H54 (cell line): ENCODE measurements at regions not wholly inside any gene's neighbourhood (a gene's known extent, or its start where the extent isn't known, plus 50 kb on each side); places are given as distances from the start of the nearest gene placed in this dataset.

Experiments
- DNase-seq: peaks from one replicate; pipeline ENCODE4 v3.0.0; 2011; ENCODE audit warnings: low spot score, mixed read lengths; ENCODE audit not compliant: insufficient read length
- FAIRE-seq: peaks from 3 replicates; lab custom pipeline; 2011; peaks lifted over from hg19 to GRCh38; lab: Jason Lieb, UNC
- POLR2A ChIP-seq: IDR thresholded peaks from 2 replicates; pipeline ENCODE4 v1.6.1; 2011; ENCODE audit warnings: low read depth, mild to moderate bottlenecking, low read length

DNA sequence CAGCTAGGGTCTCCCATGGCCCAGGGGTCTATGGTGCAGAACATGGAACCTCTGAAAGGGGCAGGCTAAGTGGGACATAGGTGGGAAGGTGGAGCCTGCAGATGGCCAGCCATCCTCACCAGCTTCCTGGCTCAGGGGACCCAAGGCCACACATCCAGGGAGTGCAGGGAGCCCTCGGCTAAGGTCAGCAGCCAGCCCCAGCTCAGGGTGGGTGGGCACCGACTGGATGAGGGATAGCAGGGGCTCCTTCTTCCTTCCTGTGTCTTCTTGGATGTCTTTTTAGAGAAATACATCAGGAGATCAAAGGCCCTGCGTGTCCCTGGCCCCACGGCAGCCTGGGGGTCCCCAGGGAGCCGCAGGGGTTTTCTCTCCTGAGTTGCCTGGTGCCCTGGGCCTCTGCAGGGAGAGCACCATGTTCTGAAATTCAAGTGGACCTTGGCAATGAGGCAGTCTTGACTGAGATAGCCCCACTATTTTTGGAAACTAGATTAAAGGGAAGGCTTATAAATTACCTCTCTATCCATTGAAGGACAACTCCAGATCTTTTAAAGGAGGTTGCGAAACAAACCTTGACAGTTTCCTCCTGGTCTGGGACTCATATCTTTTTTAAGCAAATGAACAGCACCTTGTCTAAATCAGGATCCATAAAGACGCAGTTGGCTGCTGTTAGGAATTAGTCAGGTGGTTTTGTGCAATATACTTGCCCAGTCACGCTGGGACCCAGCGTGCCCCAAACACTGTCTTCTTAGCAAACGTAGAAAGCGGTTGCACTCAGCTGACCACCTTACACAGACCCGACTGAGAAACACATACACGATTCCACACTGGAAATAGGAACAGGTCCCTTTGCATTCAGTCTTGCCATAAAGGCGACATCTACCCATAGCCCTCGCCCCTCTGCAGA is 242.3 kb downstream of the TOMM20 start:
- FAIRE-seq (no peak), DNase-seq (no peak)
- TF ChIP-seq POLR2A, result no peak

DNA sequence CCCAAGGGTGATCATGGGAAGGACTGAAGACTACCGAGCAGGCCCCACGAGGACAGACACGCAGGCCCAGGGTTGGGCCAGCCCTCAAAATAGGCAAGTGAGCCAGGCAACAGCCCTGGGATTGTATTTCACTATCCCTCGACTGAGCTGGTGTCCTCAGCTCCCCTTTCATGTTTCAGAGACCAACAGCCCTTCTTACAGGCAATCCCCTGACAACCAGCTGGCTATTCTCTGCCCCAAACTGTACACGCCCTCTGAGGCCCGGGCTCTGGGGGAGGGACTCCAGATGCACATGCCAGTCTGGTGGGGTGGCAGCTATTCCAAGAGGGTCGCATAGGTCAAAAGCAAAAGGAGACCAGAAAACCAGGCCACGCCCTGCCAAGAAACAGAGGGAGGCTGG is 243.0 kb downstream of the TOMM20 start:
- FAIRE-seq (no peak), DNase-seq (no peak)
- TF ChIP-seq POLR2A, result no peak

DNA sequence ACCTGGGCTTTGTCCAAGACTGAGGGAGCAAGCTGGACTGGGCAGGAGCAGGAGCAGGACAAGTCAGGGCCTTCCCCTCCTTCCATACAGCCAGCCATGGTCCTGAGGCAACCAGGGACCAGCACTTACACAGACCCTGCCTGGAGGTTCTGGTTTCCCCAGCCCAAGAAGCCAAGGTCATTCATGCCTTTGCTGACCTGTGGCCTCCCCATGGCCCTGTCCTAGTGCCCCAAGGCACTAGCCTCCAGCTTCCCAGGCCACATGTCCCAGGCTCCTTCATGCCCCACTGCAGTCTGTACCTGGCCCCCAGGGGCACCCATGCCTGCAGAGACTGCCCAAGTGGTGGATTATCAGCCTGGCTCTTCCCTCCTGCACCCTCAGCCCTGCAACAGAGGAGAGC is 243.9 kb downstream of the TOMM20 start:
- TF ChIP-seq POLR2A, result no peak
- FAIRE-seq, result no peak
- DNase-seq, result no peak

DNA sequence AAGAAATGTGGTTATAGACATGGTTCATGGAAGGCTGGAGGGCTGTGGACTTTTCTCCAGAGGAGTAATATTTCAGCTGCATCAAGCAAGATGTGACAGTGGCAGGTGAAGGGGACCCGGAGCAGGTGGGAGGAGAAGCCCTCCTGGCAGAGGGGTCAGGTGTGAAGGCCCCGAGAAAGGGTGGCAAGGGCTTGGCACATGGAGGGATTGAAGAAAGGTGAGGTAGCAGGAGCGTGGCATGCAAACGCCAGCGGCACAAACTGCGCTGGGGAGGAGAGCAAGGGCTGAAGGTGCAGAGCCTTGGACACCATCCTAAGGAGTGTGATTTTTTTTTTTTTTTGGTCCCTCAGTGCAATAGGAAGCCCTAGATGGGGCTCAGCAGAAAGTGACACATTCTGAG is 244.6 kb downstream of the TOMM20 start:
- DNase-seq, result no peak
- no peak for FAIRE-seq
- no peak for TF ChIP-seq POLR2A

DNA sequence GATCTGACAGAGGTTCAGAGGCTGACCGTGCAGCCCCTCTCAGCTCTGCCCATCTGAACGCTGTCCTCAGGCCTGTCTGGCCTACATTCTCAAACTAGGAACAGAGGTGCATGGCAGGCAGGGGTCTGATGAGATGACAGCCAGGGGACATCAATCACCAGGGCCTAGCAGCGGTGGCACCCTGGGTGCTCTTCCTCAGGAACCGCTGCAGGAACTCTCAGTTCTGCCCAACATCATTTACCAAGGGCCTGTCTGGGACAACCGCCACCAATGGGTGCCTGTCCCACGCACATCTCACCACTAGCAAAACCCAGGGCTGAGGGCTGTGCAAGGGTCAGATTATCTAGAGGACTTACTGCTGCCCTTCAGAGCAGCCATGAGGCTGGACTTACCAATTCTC is 245.7 kb downstream of the TOMM20 start:
- FAIRE-seq (no peak), DNase-seq (no peak)
- TF ChIP-seq POLR2A, result no peak

DNA sequence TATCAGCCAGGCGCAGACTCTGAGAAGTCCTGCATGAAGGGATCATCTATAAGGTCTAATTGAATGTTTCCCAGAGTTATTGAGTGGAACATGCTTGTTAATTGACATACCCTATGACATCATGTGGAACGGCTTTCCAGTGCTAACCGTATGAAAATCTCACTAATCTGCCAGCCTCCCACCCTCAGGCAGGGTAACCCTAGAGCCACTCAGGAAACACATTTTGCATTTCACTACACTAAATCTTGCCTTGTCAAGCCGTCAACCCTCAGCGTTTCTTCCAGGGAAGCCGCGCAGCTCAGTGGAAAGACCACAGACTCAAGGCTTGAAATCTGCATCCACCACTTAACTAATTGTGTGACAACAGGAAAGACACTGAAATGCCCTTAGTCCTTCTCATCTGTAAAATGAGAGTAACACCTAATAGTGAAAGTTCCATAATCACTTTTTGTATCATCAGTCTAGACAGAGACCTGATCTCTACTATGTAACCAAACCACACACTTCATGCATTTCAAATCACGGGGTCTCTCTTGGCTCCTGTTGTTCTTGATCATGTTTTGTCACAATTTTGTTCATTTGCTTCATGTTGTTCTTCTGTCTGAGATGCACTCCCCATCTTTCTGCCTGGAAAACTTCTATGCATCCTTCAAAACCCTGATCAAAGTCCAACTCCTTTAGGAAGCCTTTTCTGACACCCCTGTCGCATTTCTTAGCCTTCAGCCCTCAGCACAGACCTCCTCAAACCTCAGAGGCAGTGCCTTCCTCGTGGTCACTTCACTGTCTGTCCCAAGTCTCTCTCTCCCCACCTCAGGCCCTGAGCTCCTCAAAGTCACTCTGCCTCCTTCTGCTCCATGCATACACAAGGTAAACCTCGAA is 246.5 kb downstream of the TOMM20 start:
- no peak for DNase-seq
- FAIRE-seq, result no peak
- no peak for TF ChIP-seq POLR2A

DNA sequence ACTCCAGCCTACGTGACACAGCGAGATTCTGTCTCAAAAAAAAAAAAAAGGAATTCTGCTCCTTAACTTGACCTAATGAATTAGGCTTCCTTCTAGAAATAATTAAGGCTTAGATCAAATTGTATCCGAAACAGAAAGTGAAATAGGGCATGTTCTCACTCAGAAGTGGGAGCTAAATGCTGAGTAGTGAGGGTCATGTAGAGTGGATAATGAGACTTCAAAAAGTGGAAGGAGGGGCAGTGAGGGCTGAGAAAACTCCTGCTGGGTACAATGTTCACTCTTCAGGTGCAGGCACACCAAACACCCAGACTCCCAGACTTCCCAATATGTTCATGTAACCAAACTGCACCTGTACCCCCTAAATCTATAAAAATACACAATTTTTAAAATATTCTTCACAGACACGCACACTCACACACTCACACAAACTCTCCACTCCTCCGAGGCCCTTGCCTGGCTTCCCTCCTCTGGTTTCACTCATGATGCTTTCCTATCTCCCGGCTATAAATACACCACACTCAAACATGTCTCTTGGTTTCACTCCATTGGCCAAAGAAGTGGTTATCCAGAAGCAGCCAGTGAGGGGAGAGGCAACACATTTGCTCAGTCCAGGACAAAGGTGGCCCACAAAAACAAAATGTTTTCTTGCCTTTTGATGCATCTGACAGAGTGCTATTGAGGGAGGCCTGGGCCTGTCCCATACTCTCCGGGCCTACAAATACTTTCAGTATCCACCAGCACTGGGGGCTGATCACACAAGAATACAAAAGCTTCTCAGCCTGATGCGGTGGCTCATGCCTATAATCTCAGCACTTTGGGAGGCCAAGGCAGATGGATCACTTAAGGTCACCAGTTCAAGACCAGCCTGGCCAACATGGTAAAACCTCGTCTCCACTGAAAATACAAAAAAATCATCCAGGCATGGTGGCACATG is 249.2 kb downstream of the TOMM20 start:
- DNase-seq, result no peak
- FAIRE-seq, result no peak

DNA sequence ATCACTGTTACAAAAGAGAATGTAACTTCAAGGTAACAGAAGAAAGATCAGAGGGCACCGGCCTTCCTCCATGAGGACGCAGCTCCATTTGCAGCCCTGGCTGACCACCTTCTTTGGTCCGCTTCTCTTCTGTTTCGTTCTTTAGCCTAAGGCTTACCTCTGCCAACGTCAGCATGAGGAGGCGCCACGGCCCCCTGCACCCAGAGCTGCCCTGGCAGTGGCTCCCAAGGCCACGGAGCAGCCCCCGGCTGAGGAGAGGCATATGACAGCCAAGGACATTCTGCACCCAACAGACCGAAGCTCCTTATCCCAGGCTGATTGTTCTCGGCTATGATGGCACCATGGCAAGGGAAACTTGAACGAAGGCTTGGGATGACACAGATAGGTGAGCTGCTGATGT is 250.3 kb downstream of the TOMM20 start:
- no peak for FAIRE-seq
- DNase-seq, result no peak
- TF ChIP-seq POLR2A, result no peak

More for the DNA sequence above, 249.2 kb downstream of the TOMM20 start:
- TF ChIP-seq POLR2A, result no peak

DNA sequence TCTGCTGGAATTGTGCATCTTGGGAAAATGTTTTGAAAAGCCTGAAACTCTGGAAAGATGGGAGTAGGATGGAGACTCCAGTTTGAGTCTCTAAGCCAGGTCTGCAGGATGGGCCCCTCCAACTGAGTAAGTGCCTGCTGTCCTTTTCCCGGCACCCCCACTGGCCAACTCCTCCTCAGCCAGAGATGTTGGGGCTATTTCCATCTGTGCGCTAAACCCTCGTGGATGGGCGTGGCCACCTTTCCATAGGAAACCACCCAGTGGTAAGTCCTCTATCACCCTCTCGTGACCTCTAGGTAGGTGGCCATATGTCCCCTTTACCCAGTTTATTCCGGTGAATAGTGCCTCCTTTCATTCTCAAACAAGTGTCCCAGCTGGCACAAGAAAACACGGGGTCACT is 250.9 kb downstream of the TOMM20 start:
- TF ChIP-seq POLR2A, result no peak
- FAIRE-seq (no peak), DNase-seq (no peak)

DNA sequence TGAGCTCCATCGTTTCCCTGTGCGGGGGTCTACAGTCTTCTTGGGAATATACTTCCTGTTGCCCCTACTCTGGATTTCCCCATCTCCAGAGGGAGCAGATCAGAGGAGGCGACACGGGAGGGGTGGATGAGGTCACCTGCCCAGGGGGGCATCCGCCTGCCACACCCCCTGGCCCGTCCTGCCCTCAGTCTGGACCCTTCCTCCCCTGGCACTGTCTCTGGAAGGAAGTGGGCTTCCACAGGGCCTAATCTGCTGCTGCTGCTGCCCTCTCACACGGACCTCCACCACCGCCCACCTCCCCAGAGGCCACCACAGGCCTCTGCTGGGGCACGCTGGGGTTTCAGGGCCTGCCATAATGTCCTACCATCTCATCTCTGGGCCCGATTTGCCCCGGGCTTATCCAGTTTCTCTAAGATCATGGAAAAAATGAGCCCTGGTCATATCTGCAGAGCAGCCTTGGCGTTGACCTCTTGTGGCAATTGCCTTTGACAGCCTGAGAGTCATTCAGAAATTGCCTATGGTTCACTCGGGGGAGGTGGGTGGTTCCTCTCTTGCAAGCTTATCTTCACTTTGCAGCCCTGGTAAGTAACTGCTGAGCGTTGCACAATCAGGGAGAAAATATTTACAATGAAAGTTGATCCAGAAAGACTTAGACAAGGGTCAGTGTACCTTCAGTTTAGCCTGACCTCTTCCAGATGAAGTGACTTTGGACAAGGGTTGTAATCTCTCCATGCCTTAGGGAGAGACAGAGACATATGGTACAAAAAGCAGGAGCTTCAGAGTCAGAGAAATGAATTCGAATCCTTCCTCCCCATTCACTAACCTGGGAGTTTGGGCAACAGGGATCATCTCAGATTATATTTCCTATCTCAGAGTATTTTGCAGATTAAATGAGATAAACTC is 252.4 kb downstream of the TOMM20 start:
- DNase-seq (no peak), FAIRE-seq (no peak)
- TF ChIP-seq POLR2A, result no peak

DNA sequence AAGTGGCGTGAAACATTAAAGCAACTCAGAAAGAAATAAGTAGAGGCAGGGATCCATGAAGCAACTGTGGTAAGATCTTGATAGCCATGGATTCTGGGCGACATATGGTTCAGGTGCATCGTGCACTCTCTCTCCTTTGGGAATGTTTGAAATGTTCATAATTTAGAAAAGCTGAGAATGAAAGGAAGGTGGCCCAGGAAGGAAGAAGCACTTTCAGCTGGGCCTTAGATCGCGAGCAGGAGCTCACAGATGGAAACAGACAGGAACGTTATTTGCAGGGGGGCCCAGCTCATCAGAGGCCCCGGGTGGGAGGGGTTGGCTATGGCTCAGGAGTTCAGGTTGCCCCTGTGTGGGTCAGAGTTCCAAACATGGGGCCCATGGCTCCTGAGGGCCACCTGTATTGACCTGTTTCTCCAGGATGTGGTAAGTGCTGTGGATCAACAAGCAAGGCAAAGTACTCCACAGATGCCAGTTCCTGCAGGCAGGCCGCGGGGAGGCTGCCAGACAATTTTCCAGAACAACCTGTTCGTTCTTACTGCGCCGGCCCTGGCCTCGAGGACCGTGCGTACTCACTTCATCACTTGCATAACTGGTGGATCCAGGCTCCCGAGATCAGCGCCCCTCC is 253.2 kb downstream of the TOMM20 start:
- TF ChIP-seq POLR2A, result no peak
- DNase-seq, result no peak

DNA sequence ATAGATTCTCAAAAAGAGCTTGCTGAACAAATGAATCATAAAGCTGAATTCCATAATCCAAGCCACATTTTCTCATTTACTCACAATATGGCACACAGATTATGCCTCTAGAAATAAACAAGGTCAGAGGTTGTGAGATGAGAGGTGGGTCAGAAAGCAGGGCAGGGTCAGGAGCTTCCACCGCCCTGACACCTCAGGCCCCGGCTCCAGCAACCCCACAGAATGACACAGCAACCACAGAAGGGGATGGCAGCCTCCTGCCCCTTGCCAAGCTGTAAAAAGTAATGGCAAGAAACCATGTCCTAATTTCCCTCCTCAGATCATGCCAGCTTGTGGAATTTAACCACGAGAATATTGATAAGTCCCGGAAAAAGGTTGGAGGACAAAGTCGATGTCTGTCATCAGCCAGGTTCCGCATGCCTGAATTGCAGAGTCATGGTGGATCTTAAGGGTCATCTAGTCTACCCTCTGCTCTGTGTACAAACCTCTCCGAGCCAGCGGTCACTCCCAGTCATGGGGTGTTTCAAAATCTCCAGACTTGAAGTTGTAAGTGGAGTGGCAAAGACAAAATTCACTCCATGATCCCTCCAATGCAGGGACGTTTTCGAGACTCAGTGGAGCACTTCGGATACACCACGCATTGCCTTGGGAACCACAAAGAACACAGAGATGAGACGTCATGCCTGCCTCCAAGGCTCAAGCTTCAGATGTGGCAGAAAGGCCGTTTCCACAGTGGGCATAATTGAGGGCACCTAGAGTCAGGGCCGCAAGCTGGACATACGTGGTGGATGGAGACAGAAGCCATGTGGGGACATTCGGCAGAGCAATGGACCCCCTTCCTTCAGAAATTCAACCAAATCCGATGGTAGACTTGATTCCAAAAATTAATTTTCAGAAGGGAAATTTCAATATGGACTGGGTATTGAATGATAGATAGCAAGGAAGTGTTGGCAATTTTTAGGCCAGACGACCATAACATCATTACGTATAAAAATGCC is 254.0 kb downstream of the TOMM20 start:
- no peak for FAIRE-seq

More for the DNA sequence above, 253.2 kb downstream of the TOMM20 start:
- FAIRE-seq, result no peak

More for the DNA sequence above, 254.0 kb downstream of the TOMM20 start:
- TF ChIP-seq POLR2A, result no peak
- no peak for DNase-seq
